ENCODE measurements at regions not wholly inside any gene's neighbourhood (a gene's known extent, or its start where the extent isn't known, plus 50 kb on each side); places are given as distances from the start of the nearest gene placed in this dataset.
"Not testable (repeated sequence)": the region's sequence is repeated elsewhere in the genome, so short reads cannot be mapped to it uniquely, and the experiment has no call there.

- DNase-seq: no peak
These were observed 518.3 kb upstream of the ZNF337 start for GRCh38 chr20:26214991-26215390.

GRCh38 chr20:26209171-26209941 is 512.7 kb upstream of the ZNF337 start:
- no peak for DNase-seq

GRCh38 chr20:26208296-26209091 is 511.8 kb upstream of the ZNF337 start:
- peak; percentile 40 for DNase-seq

- not testable (repeated sequence) for DNase-seq
These were observed 511.3 kb upstream of the ZNF337 start for GRCh38 chr20:26207967-26208295.

GRCh38 chr20:26207237-26207966 is 510.7 kb upstream of the ZNF337 start:
- DNase-seq: no peak

- DNase-seq: no peak
These were observed 508.7 kb upstream of the ZNF337 start for GRCh38 chr20:26205350-26205749.

GRCh38 chr20:26201026-26201425 is 504.4 kb upstream of the ZNF337 start:
- DNase-seq: not testable (repeated sequence)

- not testable (repeated sequence) for DNase-seq
These were observed 490.7 kb upstream of the ZNF337 start for GRCh38 chr20:26187329-26187728.

- DNase-seq: not testable (repeated sequence)
These were observed 487.1 kb upstream of the ZNF337 start for GRCh38 chr20:26183720-26184119.

- DNase-seq: not testable (repeated sequence)
These were observed 484.7 kb upstream of the ZNF337 start for GRCh38 chr20:26181364-26181763.

- not testable (repeated sequence) for DNase-seq
These were observed 475.2 kb upstream of the ZNF337 start for GRCh38 chr20:26171875-26172274.

GRCh38 chr20:26169506-26169905 is 472.9 kb upstream of the ZNF337 start:
- DNase-seq: no peak

GRCh38 chr20:26167499-26167898 is 470.8 kb upstream of the ZNF337 start:
- no peak for DNase-seq

- DNase-seq: no peak
These were observed 467.2 kb upstream of the ZNF337 start for GRCh38 chr20:26163890-26164289.

- not testable (repeated sequence) for DNase-seq
These were observed 466.5 kb upstream of the ZNF337 start for GRCh38 chr20:26163151-26163550.

GRCh38 chr20:26161741-26162140 is 465.1 kb upstream of the ZNF337 start:
- not testable (repeated sequence) for DNase-seq

- not testable (repeated sequence) for DNase-seq
These were observed 464.3 kb upstream of the ZNF337 start for GRCh38 chr20:26160916-26161315.

- DNase-seq: no peak
These were observed 457.6 kb upstream of the ZNF337 start for GRCh38 chr20:26154224-26154623.

- DNase-seq: no peak
These were observed 438.9 kb upstream of the ZNF337 start for GRCh38 chr20:26135325-26136110.

- DNase-seq: no peak
These were observed 438.0 kb upstream of the ZNF337 start for GRCh38 chr20:26134606-26135005.

- DNase-seq: not testable (repeated sequence)
These were observed 437.1 kb upstream of the ZNF337 start for GRCh38 chr20:26133794-26134193.

GRCh38 chr20:26120920-26121319 is 424.3 kb upstream of the ZNF337 start:
- DNase-seq: not testable (repeated sequence)

- not testable (repeated sequence) for DNase-seq
These were observed 397.8 kb upstream of the ZNF337 start for GRCh38 chr20:26094498-26094897.

Data from right forelimb (tissue), 1 donor.